Astrocyte (in vitro differentiated cells and primary cell): ENCODE measurements at regions not wholly inside any gene's neighbourhood (a gene's known extent, or its start where the extent isn't known, plus 50 kb on each side); places are given as distances from the start of the nearest gene placed in this dataset.

ENCODE experiments used
- EZH2 ChIP-seq: IDR thresholded peaks from 2 replicates; pipeline ENCODE4 v1.6.1; 2012; ENCODE audit warnings: mild to moderate bottlenecking, low read length, inconsistent platforms; ENCODE audit not compliant: insufficient read depth
- TF ChIP-seq, protein P1 (sequence below): IDR thresholded peaks from 2 replicates; pipeline ENCODE4 v1.5.1; 2011; ENCODE audit warnings: low read depth, mild to moderate bottlenecking, inconsistent platforms, low read length, moderate library complexity; ENCODE audit not compliant: insufficient read depth

- TF ChIP-seq, protein P1, sequence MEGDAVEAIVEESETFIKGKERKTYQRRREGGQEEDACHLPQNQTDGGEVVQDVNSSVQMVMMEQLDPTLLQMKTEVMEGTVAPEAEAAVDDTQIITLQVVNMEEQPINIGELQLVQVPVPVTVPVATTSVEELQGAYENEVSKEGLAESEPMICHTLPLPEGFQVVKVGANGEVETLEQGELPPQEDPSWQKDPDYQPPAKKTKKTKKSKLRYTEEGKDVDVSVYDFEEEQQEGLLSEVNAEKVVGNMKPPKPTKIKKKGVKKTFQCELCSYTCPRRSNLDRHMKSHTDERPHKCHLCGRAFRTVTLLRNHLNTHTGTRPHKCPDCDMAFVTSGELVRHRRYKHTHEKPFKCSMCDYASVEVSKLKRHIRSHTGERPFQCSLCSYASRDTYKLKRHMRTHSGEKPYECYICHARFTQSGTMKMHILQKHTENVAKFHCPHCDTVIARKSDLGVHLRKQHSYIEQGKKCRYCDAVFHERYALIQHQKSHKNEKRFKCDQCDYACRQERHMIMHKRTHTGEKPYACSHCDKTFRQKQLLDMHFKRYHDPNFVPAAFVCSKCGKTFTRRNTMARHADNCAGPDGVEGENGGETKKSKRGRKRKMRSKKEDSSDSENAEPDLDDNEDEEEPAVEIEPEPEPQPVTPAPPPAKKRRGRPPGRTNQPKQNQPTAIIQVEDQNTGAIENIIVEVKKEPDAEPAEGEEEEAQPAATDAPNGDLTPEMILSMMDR, result no peak
- no peak for TF ChIP-seq EZH2
Measured at GRCh38 chr18:51660188-51660715, 462.8 kb upstream of the MEX3C start.
